ENCODE measurements at regions not wholly inside any gene's neighbourhood (a gene's known extent, or its start where the extent isn't known, plus 50 kb on each side); places are given as distances from the start of the nearest gene placed in this dataset.
"Not testable (repeated sequence)": the region's sequence is repeated elsewhere in the genome, so short reads cannot be mapped to it uniquely, and the experiment has no call there.

GRCh38 chr5:102154791-102155605 lies 141.1 kb downstream of the SLCO4C1 start:
- not testable (repeated sequence) for H3K4me3 ChIP-seq, DNase-seq

GRCh38 chr5:102154291-102154690 lies 141.8 kb downstream of the SLCO4C1 start:
- no peak for DNase-seq
- intact Hi-C loops (cut with DNase I): no loop called here
- Histone ChIP-seq H3K36me3 (replicated peaks in 1 of 2) (no peaks in the 10 kb centered on the region), H3K4me1 (replicated peaks in 1 of 2) (no peaks in the 10 kb centered on the region), H3K9me3 (replicated peaks in 1 of 3) (no peaks in the 10 kb centered on the region), H3K27me3 (no peaks in the 10 kb centered on the region), H3K27ac (no peak overlapping the region), H3K4me3 (no peak overlapping the region)
- 83 to 91% (median 89%) methylated on average over 2 of the region's 2 CpGs for WGBS, 4 donors
- TF ChIP-seq POLR2A (IDR thresholded peaks at IDR 0.05): no peak
- TF ChIP-seq CTCF (IDR thresholded peaks at IDR 0.05): no peak

More at GRCh38 chr5:102154791-102155605, 141.1 kb downstream of the SLCO4C1 start:
- H3K36me3 ChIP-seq (replicated peaks in 1 of 2); H3K4me1 ChIP-seq (replicated peaks in 1 of 2); H3K9me3 ChIP-seq (replicated peaks in 1 of 3); H3K27ac ChIP-seq; intact Hi-C loops (cut with DNase I); H3K27me3 ChIP-seq: not testable (repeated sequence)
- WGBS, 4 donors: 81 to 89% (median 86%) methylated on average over 18 to 54 of the region's 54 CpGs

- intact Hi-C loops (cut with DNase I): no loop called here
- Histone ChIP-seq H3K27me3 (no peaks in the 10 kb centered on the region), H3K9me3 (replicated peaks in 1 of 3) (no peaks in the 10 kb centered on the region), H3K4me3 (no peak overlapping the region), H3K36me3 (replicated peaks in 1 of 2) (no peaks in the 10 kb centered on the region), H3K4me1 (replicated peaks in 1 of 2) (no peaks in the 10 kb centered on the region), H3K27ac (no peak overlapping the region)
- no peak for DNase-seq
- TF ChIP-seq CTCF (IDR thresholded peaks at IDR 0.05): peak in 4 of 6 experiments; percentile 15 to 46 (median 29)
- TF ChIP-seq POLR2A (IDR thresholded peaks at IDR 0.05): no peak
- WGBS, 4 donors: 18 to 45% (median 35%) methylated on average over 5 of the region's 5 CpGs
Observed at GRCh38 chr5:102153003-102153759, 142.9 kb downstream of the SLCO4C1 start.

- WGBS, 4 donors: 59 to 66% (median 63%) methylated on average over 2 of the region's 2 CpGs
- no peaks in the 10 kb centered on the region for H3K27me3 ChIP-seq
Observed at GRCh38 chr5:102139029-102139428, 157.1 kb downstream of the SLCO4C1 start.

More at GRCh38 chr5:102139029-102139428, 157.1 kb downstream of the SLCO4C1 start:
- Histone ChIP-seq H3K27ac (no peak overlapping the region), H3K4me1 (replicated peaks in 1 of 2) (no peaks in the 10 kb centered on the region), H3K4me3 (no peak overlapping the region), H3K9me3 (replicated peaks in 1 of 3) (no peaks in the 10 kb centered on the region), H3K36me3 (replicated peaks in 1 of 2) (no peaks in the 10 kb centered on the region)
- TF ChIP-seq CTCF (IDR thresholded peaks at IDR 0.05) (no peak), POLR2A (IDR thresholded peaks at IDR 0.05) (no peak)
- intact Hi-C loops (cut with DNase I): no loop called here
- DNase-seq: no peak

All from adrenal gland (tissue), 9 donors.